Upper lobe of left lung (tissue), 4 donors: ENCODE measurements at regions not wholly inside any gene's neighbourhood (a gene's known extent, or its start where the extent isn't known, plus 50 kb on each side); places are given as distances from the start of the nearest gene placed in this dataset.
A peak's percentile ranks its signal among the peaks of the same experiment; 100 is the strongest.

ENCODE experiments used
- POLR2AphosphoS5 ChIP-seq, 2 donors: sonication (generic); formaldehyde crosslinking; IDR thresholded peaks; one replicate each; pipeline ENCODE4 v1.5.1; 2017; ENCODE audit warnings: antibody characterized with exemption in 2 of 2
- TF ChIP-seq, protein P1 (sequence below), 6 experiments: fragments of 450-650 bp in 4 of 6; fragments of 200-600 bp in 2 of 6; sonication (generic) in 2 of 6; IDR thresholded peaks; one replicate each; pipeline ENCODE4 v1.5.1; 2016 to 2019; ENCODE audit warnings: antibody characterized with exemption in 6 of 6

- TF ChIP-seq, protein P1, sequence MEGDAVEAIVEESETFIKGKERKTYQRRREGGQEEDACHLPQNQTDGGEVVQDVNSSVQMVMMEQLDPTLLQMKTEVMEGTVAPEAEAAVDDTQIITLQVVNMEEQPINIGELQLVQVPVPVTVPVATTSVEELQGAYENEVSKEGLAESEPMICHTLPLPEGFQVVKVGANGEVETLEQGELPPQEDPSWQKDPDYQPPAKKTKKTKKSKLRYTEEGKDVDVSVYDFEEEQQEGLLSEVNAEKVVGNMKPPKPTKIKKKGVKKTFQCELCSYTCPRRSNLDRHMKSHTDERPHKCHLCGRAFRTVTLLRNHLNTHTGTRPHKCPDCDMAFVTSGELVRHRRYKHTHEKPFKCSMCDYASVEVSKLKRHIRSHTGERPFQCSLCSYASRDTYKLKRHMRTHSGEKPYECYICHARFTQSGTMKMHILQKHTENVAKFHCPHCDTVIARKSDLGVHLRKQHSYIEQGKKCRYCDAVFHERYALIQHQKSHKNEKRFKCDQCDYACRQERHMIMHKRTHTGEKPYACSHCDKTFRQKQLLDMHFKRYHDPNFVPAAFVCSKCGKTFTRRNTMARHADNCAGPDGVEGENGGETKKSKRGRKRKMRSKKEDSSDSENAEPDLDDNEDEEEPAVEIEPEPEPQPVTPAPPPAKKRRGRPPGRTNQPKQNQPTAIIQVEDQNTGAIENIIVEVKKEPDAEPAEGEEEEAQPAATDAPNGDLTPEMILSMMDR (IDR thresholded peaks at IDR 0.05): peak; percentile 68 to 85 (median 78)
- TF ChIP-seq POLR2AphosphoS5 (IDR thresholded peaks at IDR 0.05): no peak
Measured at GRCh38 chr7:35519971-35520809, 174.7 kb downstream of the HERPUD2 start.
